WTC11 (cell line): ENCODE measurements at regions not wholly inside any gene's neighbourhood (a gene's known extent, or its start where the extent isn't known, plus 50 kb on each side); places are given as distances from the start of the nearest gene placed in this dataset.

Experiments used
- ATAC-seq: fragments of 200-7000 bp; cut with Tn5 transposase; 2 replicates; pipeline ENCODE4 v1.10.0; 2021; ENCODE audit warnings: mild to moderate bottlenecking, moderate library complexity
- CTCF ChIA-PET: fragments of 300-600 bp; sonication (Branson Sonifier 250); formaldehyde crosslinking; loops from one replicate; lab custom pipeline; 2021; ENCODE audit warnings: antibody characterized with exemption; lab: Charles Lee
- POLR2A ChIA-PET: fragments of 350-600 bp; sonication (Branson Sonifier 250); formaldehyde crosslinking; loops from one replicate; lab custom pipeline; 2021; ENCODE audit warnings: antibody characterized with exemption; lab: Charles Lee
- DNase-seq: peaks from one replicate; pipeline ENCODE4 v3.0.0; 2021; ENCODE audit warnings: low spot score
- H3K27ac Mint-ChIP-seq: 2 replicates; pipeline ENCODE4 v1.8.0; 2021; ENCODE audit warnings: mixed read lengths
- H3K27me3 Mint-ChIP-seq: 2 replicates; pipeline ENCODE4 v1.8.0; 2021; ENCODE audit warnings: low read depth, mild to moderate bottlenecking, moderate library complexity, mixed read lengths
- H3K36me3 Mint-ChIP-seq: 2 replicates; pipeline ENCODE4 v1.8.0; 2021; ENCODE audit warnings: mixed read lengths
- H3K4me1 Mint-ChIP-seq: 2 replicates; pipeline ENCODE4 v1.8.0; 2022; ENCODE audit warnings: mixed read lengths
- H3K4me3 Mint-ChIP-seq: 2 replicates; pipeline ENCODE4 v1.8.0; 2021; ENCODE audit warnings: mild to moderate bottlenecking, moderate library complexity, mixed read lengths
- H3K9me3 Mint-ChIP-seq: 2 replicates; pipeline ENCODE4 v1.8.0; 2021; ENCODE audit warnings: mixed read lengths
- ATF6 ChIP-seq: sonication (generic); formaldehyde crosslinking; IDR thresholded peaks from 2 replicates; pipeline ENCODE4 v1.8.1; 2023; ENCODE audit warnings: mild to moderate bottlenecking, missing genetic modification reagents
- FOXJ3 ChIP-seq: sonication (generic); formaldehyde crosslinking; IDR thresholded peaks from 2 replicates; pipeline ENCODE4 v1.9.0; 2021; ENCODE audit warnings: missing genetic modification reagents, mild to moderate bottlenecking, borderline replicate concordance
- GABPB1 ChIP-seq: sonication (generic); formaldehyde crosslinking; IDR thresholded peaks from 2 replicates; pipeline ENCODE4 v1.8.1; 2023; ENCODE audit warnings: mild to moderate bottlenecking, missing genetic modification reagents
- IRF2 ChIP-seq: sonication (generic); formaldehyde crosslinking; IDR thresholded peaks from 2 replicates; pipeline ENCODE4 v1.8.0; 2022; ENCODE audit warnings: low read depth, missing genetic modification reagents, borderline replicate concordance
- KAT7 ChIP-seq: sonication (generic); formaldehyde crosslinking; IDR thresholded peaks from 2 replicates; pipeline ENCODE4 v1.8.1; 2023; ENCODE audit warnings: missing genetic modification reagents, mild to moderate bottlenecking, borderline replicate concordance
- MYBL2 ChIP-seq: sonication (generic); formaldehyde crosslinking; IDR thresholded peaks from 2 replicates; pipeline ENCODE4 v1.8.1; 2023; ENCODE audit warnings: mild to moderate bottlenecking, moderate library complexity, missing genetic modification reagents
- NR2C2 ChIP-seq: sonication (generic); formaldehyde crosslinking; IDR thresholded peaks from 2 replicates; pipeline ENCODE4 v1.8.0; 2022; ENCODE audit warnings: mild to moderate bottlenecking, missing genetic modification reagents
- RORB ChIP-seq: fragments of 250-450 bp; sonication (Bioruptor Pico); IDR thresholded peaks from 2 replicates; pipeline ENCODE4 v1.9.0; 2021; ENCODE audit warnings: mild to moderate bottlenecking
- TEAD4 ChIP-seq: sonication (generic); formaldehyde crosslinking; IDR thresholded peaks from 2 replicates; pipeline ENCODE4 v1.8.0; 2022; ENCODE audit warnings: mild to moderate bottlenecking, missing genetic modification reagents
- ZNF121 ChIP-seq: sonication (generic); formaldehyde crosslinking; IDR thresholded peaks from 2 replicates; pipeline ENCODE4 v1.8.0; 2023; ENCODE audit warnings: missing genetic modification reagents
- ZNF232 ChIP-seq: sonication (generic); formaldehyde crosslinking; IDR thresholded peaks from 2 replicates; pipeline ENCODE4 v1.8.0; 2022; ENCODE audit warnings: mild to moderate bottlenecking, missing genetic modification reagents
- ZNF396 ChIP-seq: fragments of 250-450 bp; sonication (Bioruptor Pico); IDR thresholded peaks from 2 replicates; pipeline ENCODE4 v1.8.0; 2021; ENCODE audit warnings: mild to moderate bottlenecking, moderate library complexity, borderline replicate concordance
- ZNF671 ChIP-seq: fragments of 250-450 bp; sonication (Bioruptor Pico); IDR thresholded peaks from 2 replicates; pipeline ENCODE4 v1.8.0; 2021; ENCODE audit warnings: mild to moderate bottlenecking
- TF ChIP-seq, protein P1 (sequence below): sonication (generic); formaldehyde crosslinking; IDR thresholded peaks from 2 replicates; pipeline ENCODE4 v1.8.1; 2022; ENCODE audit warnings: missing genetic modification reagents, borderline replicate concordance
- TF ChIP-seq, protein P2 (sequence below): sonication (generic); formaldehyde crosslinking; IDR thresholded peaks from 2 replicates; pipeline ENCODE4 v1.8.0; 2022; ENCODE audit warnings: mild to moderate bottlenecking, missing genetic modification reagents

- Mint-ChIP-seq H3K4me1 (peaks cover 14% of the 10 kb centered on the region), H3K27me3 (peaks cover 33% of the 10 kb centered on the region), H3K4me3 (peak overlapping the region; percentile 62)
- ATAC-seq: no peak
- TF ChIP-seq, protein P1, sequence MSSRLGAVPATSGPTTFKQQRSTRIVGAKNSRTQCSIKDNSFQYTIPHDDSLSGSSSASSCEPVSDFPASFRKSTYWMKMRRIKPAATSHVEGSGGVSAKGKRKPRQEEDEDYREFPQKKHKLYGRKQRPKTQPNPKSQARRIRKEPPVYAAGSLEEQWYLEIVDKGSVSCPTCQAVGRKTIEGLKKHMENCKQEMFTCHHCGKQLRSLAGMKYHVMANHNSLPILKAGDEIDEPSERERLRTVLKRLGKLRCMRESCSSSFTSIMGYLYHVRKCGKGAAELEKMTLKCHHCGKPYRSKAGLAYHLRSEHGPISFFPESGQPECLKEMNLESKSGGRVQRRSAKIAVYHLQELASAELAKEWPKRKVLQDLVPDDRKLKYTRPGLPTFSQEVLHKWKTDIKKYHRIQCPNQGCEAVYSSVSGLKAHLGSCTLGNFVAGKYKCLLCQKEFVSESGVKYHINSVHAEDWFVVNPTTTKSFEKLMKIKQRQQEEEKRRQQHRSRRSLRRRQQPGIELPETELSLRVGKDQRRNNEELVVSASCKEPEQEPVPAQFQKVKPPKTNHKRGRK: peak; percentile 89; the same call in 1 of the 2 replicates
- TF ChIP-seq, protein P2, sequence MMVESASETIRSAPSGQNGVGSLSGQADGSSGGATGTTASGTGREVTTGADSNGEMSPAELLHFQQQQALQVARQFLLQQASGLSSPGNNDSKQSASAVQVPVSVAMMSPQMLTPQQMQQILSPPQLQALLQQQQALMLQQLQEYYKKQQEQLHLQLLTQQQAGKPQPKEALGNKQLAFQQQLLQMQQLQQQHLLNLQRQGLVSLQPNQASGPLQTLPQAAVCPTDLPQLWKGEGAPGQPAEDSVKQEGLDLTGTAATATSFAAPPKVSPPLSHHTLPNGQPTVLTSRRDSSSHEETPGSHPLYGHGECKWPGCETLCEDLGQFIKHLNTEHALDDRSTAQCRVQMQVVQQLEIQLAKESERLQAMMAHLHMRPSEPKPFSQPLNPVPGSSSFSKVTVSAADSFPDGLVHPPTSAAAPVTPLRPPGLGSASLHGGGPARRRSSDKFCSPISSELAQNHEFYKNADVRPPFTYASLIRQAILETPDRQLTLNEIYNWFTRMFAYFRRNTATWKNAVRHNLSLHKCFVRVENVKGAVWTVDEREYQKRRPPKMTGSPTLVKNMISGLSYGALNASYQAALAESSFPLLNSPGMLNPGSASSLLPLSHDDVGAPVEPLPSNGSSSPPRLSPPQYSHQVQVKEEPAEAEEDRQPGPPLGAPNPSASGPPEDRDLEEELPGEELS (CRISPR knock-in tag): no peak
- TF ChIP-seq, all 79 proteins: peak for 1
- Mint-ChIP-seq H3K27ac (no peak overlapping the region), H3K9me3 (no peaks in the 10 kb centered on the region), H3K36me3 (no peaks in the 10 kb centered on the region)
- ChIA-PET CTCF (interaction anchor here (0.6 to 5.5 kb wide), 4 partner anchors 10 to 147 kb away, joined by 3 to 42 read pairs (median 4); no protein-coding TSS in a partner anchor), POLR2A (no interaction called here)
- no peak for DNase-seq
Measured at GRCh38 chrX:39161611-39162255, 360.5 kb downstream of the MID1IP1 start.

GRCh38 chrX:39162322-39162735, 361.1 kb downstream of the MID1IP1 start:
- peak overlapping the region; percentile 62 for H3K4me3 Mint-ChIP-seq
- TF ChIP-seq TEAD4 (CRISPR knock-in tag) (no peak), GABPB1 (CRISPR knock-in tag) (no peak), MYBL2 (CRISPR knock-in tag) (no peak), ZNF232 (CRISPR knock-in tag) (no peak), ZNF671 (CRISPR knock-in tag) (no peak), ZNF121 (no peak), KAT7 (no peak), ZNF396 (CRISPR knock-in tag) (no peak)
- TF ChIP-seq, all 79 proteins: peak for 0
- H3K9me3 Mint-ChIP-seq: no peaks in the 10 kb centered on the region
- peaks cover 18% of the 10 kb centered on the region for H3K4me1 Mint-ChIP-seq
- no peak overlapping the region for H3K27ac Mint-ChIP-seq
- CTCF ChIA-PET: interaction anchor here (0.6 to 5.5 kb wide), 5 partner anchors 11 to 148 kb away, joined by 3 to 42 read pairs (median 4); no protein-coding TSS in a partner anchor
- H3K27me3 Mint-ChIP-seq: peaks cover 30% of the 10 kb centered on the region
- DNase-seq (peak; percentile 26), ATAC-seq (peak; percentile 74)
- POLR2A ChIA-PET: no interaction called here
- H3K36me3 Mint-ChIP-seq: no peaks in the 10 kb centered on the region

DNA sequence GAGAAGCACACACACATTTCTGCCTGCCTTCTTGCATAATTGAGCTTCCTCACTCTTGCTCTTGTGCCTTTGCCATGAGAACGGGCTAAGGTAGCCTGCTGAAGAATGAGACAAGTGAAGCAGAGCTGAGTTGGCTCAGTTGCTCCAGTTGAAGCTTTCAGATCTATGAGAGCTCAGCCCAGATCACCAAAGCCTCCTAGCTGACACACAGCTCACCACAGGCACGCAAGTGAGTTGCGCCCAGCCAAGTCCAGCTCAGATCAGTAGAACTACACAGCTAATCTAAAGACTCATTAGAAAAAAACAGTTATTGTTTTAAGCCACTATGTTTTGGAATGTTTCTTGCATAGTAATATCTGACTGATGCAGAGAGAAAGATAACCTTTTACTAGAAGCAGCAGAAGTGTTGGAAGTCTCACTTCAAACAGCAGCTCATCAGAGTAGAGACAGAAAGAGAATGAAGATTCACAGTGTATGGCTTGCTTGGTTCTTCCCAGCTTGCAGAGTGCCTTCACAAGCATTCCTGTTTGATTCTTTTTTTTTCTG, 362.4 kb downstream of the MID1IP1 start:
- no peak overlapping the region for H3K27ac Mint-ChIP-seq
- CTCF ChIA-PET: interaction anchor here (0.8 to 5.5 kb wide), 3 partner anchors 10 to 15 kb away, joined by 3 to 42 read pairs (median 4); no protein-coding TSS in a partner anchor

More for the DNA sequence above, 362.4 kb downstream of the MID1IP1 start:
- POLR2A ChIA-PET: no interaction called here
- Mint-ChIP-seq H3K36me3 (no peaks in the 10 kb centered on the region), H3K27me3 (peaks cover 30% of the 10 kb centered on the region), H3K4me1 (peaks cover 20% of the 10 kb centered on the region), H3K4me3 (no peak overlapping the region), H3K9me3 (no peaks in the 10 kb centered on the region)
- TF ChIP-seq NR2C2 (no peak), IRF2 (CRISPR knock-in tag) (no peak), GABPB1 (CRISPR knock-in tag) (no peak), FOXJ3 (CRISPR knock-in tag) (no peak), ATF6 (CRISPR knock-in tag) (no peak), RORB (no peak)
- no peak for DNase-seq
- ATAC-seq: no peak
